Peyer's patch (tissue), 4 donors: ENCODE measurements at regions not wholly inside any gene's neighbourhood (a gene's known extent, or its start where the extent isn't known, plus 50 kb on each side); places are given as distances from the start of the nearest gene placed in this dataset.

Source experiments
- CTCF ChIP-seq, 6 experiments: fragments of 450-650 bp in 4 of 6; fragments of 200-600 bp in 2 of 6; sonication (generic) in 1 of 6; IDR thresholded peaks; one replicate each; pipeline ENCODE4 v1.5.1; 2017 to 2019; ENCODE audit warnings: antibody characterized with exemption in 6 of 6, mild to moderate bottlenecking in 3 of 6, moderate library complexity in 1 of 6
- POLR2A ChIP-seq, 2 donors: fragments of 450-650 bp; IDR thresholded peaks; one replicate each; pipeline ENCODE4 v1.5.1; 2017; ENCODE audit warnings: antibody characterized with exemption in 2 of 2, mild to moderate bottlenecking in 2 of 2, moderate library complexity in 2 of 2

DNA sequence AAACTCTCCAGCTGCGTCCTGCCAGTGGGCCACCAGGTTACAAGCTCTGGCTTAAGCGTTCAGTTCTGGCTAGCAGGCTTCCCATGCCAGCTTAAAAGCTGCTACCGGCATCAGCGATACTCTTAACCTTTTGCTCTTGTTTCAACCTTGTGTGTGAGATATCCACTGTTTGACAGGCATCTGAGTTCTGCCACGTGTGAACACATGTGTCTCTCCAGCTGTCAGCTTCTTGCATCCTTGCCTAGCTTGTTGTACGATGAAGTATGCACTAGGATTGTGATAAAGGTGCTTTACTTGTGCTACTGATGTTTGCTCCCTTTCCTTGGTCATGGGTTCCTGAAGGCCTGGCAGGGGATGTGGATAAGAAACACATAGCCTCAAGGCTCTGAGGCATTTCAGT, 201.6 kb downstream of the PRDM2 start:
- TF ChIP-seq POLR2A (IDR thresholded peaks at IDR 0.05) (no peak), CTCF (IDR thresholded peaks at IDR 0.05) (no peak)
